HL-60 (cell line): ENCODE measurements at regions not wholly inside any gene's neighbourhood (a gene's known extent, or its start where the extent isn't known, plus 50 kb on each side); places are given as distances from the start of the nearest gene placed in this dataset.

Experiments used
- DNase-seq, 2 experiments: peaks; one replicate each; pipeline ENCODE4 v3.0.0-alpha.2; 2010 to 2020; ENCODE audit warnings: low read depth in 1 of 2, low spot score in 1 of 2
- H3K27ac ChIP-seq: fragments of 250-450 bp; sonication (Bioruptor Pico); replicated peaks from 2 replicates; pipeline ENCODE4 v1.5.1; 2020; ENCODE audit warnings: mild to moderate bottlenecking, moderate library complexity
- H3K27me3 ChIP-seq: fragments of 250-450 bp; sonication (Bioruptor Pico); 2 replicates; pipeline ENCODE4 v1.5.1; 2021; ENCODE audit warnings: mild to moderate bottlenecking, moderate library complexity; ENCODE audit not compliant: insufficient read depth, poor library complexity, severe bottlenecking
- H3K4me3 ChIP-seq: replicated peaks from 2 replicates; pipeline ENCODE4 v1.5.1; 2011; ENCODE audit warnings: mild to moderate bottlenecking, control low read depth, low read length; ENCODE audit not compliant: insufficient read depth
- CTCF ChIP-seq: IDR thresholded peaks from one replicate; pipeline ENCODE4 v1.5.1; 2011; ENCODE audit warnings: low read length, control low read depth, inconsistent platforms; ENCODE audit not compliant: insufficient read depth
- GABPA ChIP-seq: IDR thresholded peaks from 2 replicates; pipeline ENCODE4 v1.6.1; 2012; ENCODE audit warnings: low read depth
- POLR2AphosphoS5 ChIP-seq: IDR thresholded peaks from 2 replicates; pipeline ENCODE4 v1.6.1; 2012; ENCODE audit warnings: low read depth
- REST ChIP-seq: IDR thresholded peaks from 2 replicates; pipeline ENCODE4 v1.6.1; 2012; ENCODE audit warnings: low read depth; ENCODE audit not compliant: insufficient replicate concordance
- SPI1 ChIP-seq: IDR thresholded peaks from 2 replicates; pipeline ENCODE4 v1.6.1; 2012; ENCODE audit warnings: low read depth, mild to moderate bottlenecking, borderline replicate concordance

- H3K4me3 ChIP-seq = no peak overlapping the region
- no peaks in the 10 kb centered on the region for H3K27me3 ChIP-seq
- H3K27ac ChIP-seq = no peak overlapping the region
- TF ChIP-seq CTCF (no peak), GABPA (no peak), SPI1 (no peak), REST (no peak), POLR2AphosphoS5 (no peak)
- DNase-seq = no peak
Observed at GRCh38 chr12:20123465-20123864, 244.9 kb upstream of the PDE3A start.

- no peaks in the 10 kb centered on the region for H3K27me3 ChIP-seq
- TF ChIP-seq SPI1 (no peak), CTCF (no peak), GABPA (no peak), POLR2AphosphoS5 (no peak), REST (no peak)
- no peak overlapping the region for H3K27ac ChIP-seq
- no peak for DNase-seq
- H3K4me3 ChIP-seq = no peak overlapping the region
Observed at GRCh38 chr12:20125276-20125798, 243.0 kb upstream of the PDE3A start.

GRCh38 chr12:20126601-20127000 is 241.7 kb upstream of the PDE3A start:
- Histone ChIP-seq H3K27ac (no peak overlapping the region), H3K4me3 (no peak overlapping the region), H3K27me3 (no peaks in the 10 kb centered on the region)
- DNase-seq = no peak
- TF ChIP-seq POLR2AphosphoS5 (no peak), GABPA (no peak), SPI1 (no peak), CTCF (no peak), REST (no peak)
